Testis (tissue), 2 donors: ENCODE measurements at regions not wholly inside any gene's neighbourhood (a gene's known extent, or its start where the extent isn't known, plus 50 kb on each side); places are given as distances from the start of the nearest gene placed in this dataset.

Experiments
- DNase-seq: peaks from one replicate; pipeline ENCODE4 v3.0.0-alpha.2; 2019
- H3K27ac ChIP-seq, 2 donors: fragments of 200-600 bp; sonication (generic); one replicate each; pipeline ENCODE4 v1.5.1; 2019
- H3K27me3 ChIP-seq: fragments of 200-600 bp; sonication (generic); one replicate; pipeline ENCODE4 v1.5.1; 2019
- H3K36me3 ChIP-seq: fragments of 200-600 bp; sonication (generic); one replicate; pipeline ENCODE4 v1.5.1; 2017; ENCODE audit warnings: low read depth; ENCODE audit errors: missing control alignments
- H3K4me1 ChIP-seq: fragments of 200-600 bp; sonication (generic); one replicate; pipeline ENCODE4 v1.5.1; 2019
- H3K4me3 ChIP-seq, 2 donors: fragments of 200-600 bp; sonication (generic); one replicate each; pipeline ENCODE4 v1.5.1; 2017 to 2019
- H3K9me3 ChIP-seq: fragments of 200-600 bp; sonication (generic); one replicate; pipeline ENCODE4 v1.5.1; 2017
- CTCF ChIP-seq, 3 experiments: fragments of 450-650 bp in 2 of 3; fragments of 200-600 bp in 1 of 3; sonication (generic) in 1 of 3; IDR thresholded peaks; one replicate each; pipeline ENCODE4 v1.5.1; 2016 to 2019; ENCODE audit warnings: antibody characterized with exemption in 3 of 3, mild to moderate bottlenecking in 2 of 3, moderate library complexity in 1 of 3
- POLR2A ChIP-seq: fragments of 450-650 bp; IDR thresholded peaks from one replicate; pipeline ENCODE4 v1.6.1; 2017; ENCODE audit warnings: antibody characterized with exemption, mild to moderate bottlenecking, moderate library complexity
- WGBS, 2 donors: methylation state at CpG; one replicate each; pipeline ENCODE4 v1.1.5; 2018; 5-methylcytosine and 5-hydroxymethylcytosine counted together
- intact Hi-C: fragments of 100-400 bp; cut with DNase I; formaldehyde crosslinking; loops from one replicate; pipeline ENCODE4 v1.15.1; 2023; ENCODE audit warnings: low total_unique reads

DNA sequence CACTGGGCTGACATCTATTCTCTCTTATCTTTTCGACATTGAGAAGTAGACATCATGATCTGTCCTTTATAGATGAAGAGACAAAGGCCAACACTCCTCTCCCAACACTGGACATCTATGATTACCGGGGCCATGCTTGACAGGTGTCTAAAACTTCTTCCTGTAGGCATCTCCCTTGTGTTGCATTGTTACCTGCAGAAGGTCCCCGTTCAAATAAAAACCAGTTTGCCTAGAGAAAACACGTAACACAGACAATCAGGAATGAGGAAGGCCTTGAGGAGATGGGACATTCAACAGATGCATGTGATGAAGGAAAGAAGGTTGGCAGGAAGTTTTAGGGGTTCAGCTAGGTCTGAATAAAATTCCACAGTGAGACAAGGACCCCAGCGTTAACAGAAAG is 70.8 kb upstream of the ST8SIA3 start:
- H3K36me3 ChIP-seq, result no peaks in the 10 kb centered on the region
- H3K27ac ChIP-seq, result no peak overlapping the region
- intact Hi-C loops, result no loop called here
- no peak overlapping the region for H3K4me3 ChIP-seq
- WGBS, 2 donors, result 91% methylated on average over 5 of the region's 5 CpGs
- no peaks in the 10 kb centered on the region for H3K4me1 ChIP-seq
- H3K9me3 ChIP-seq, result no peaks in the 10 kb centered on the region
- TF ChIP-seq POLR2A (no peak), CTCF (IDR thresholded peaks at IDR 0.05) (no peak)
- no peaks in the 10 kb centered on the region for H3K27me3 ChIP-seq
- no peak for DNase-seq

DNA sequence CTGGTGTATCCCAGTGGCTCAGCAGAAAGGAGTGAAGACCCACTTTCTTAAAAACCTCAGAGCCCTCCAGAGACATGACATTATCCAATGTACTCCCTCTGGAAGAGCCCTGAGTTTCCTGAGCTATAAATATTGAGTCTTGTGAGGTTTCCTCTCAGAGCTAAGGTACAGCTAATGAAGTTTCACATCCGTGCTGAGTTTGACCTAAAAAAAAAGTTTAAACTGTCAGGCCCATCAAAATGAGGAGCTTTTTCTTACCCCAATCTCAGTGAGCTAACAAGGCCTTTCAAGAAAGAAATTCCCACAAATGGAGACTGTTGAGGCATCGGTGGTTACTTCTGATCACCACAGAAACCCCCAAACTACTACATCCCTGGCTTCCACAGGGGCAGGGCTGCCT is 65.4 kb upstream of the ST8SIA3 start:
- H3K27me3 ChIP-seq, result no peaks in the 10 kb centered on the region
- H3K9me3 ChIP-seq, result no peaks in the 10 kb centered on the region
- TF ChIP-seq POLR2A (no peak), CTCF (IDR thresholded peaks at IDR 0.05) (no peak)
- no peak for DNase-seq
- intact Hi-C loops, result no loop called here
- 73 to 75% methylated on average over 2 of the region's 2 CpGs for WGBS, 2 donors
- no peak overlapping the region for H3K4me3 ChIP-seq
- no peaks in the 10 kb centered on the region for H3K36me3 ChIP-seq
- H3K27ac ChIP-seq, result no peak overlapping the region
- no peaks in the 10 kb centered on the region for H3K4me1 ChIP-seq

DNA sequence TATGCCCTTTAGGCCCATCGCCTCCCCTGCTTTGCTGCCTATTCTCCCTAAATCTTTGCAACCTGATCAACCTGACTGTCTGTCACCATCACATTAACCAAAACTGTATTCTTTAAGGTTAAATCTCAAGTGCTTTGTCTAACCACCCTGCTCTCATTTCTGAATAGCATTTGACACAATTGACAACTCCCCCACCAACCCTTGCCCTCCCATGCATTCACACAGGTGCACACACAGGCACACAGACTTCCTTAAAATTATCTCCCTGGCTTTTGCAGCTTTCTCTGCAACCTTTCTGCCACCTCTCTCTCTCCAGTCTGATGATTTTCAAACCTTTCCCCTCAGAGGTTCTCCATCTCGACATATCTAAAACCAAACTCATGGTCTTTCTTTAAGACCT is 64.6 kb upstream of the ST8SIA3 start:
- Histone ChIP-seq H3K36me3 (no peaks in the 10 kb centered on the region), H3K27ac (no peak overlapping the region), H3K4me1 (no peaks in the 10 kb centered on the region), H3K9me3 (no peaks in the 10 kb centered on the region), H3K4me3 (no peak overlapping the region), H3K27me3 (no peaks in the 10 kb centered on the region)
- no peak for DNase-seq
- TF ChIP-seq CTCF (IDR thresholded peaks at IDR 0.05) (no peak), POLR2A (no peak)
- WGBS, 2 donors, result 78 to 87% methylated on average over 2 of the region's 2 CpGs
- intact Hi-C loops, result no loop called here

DNA sequence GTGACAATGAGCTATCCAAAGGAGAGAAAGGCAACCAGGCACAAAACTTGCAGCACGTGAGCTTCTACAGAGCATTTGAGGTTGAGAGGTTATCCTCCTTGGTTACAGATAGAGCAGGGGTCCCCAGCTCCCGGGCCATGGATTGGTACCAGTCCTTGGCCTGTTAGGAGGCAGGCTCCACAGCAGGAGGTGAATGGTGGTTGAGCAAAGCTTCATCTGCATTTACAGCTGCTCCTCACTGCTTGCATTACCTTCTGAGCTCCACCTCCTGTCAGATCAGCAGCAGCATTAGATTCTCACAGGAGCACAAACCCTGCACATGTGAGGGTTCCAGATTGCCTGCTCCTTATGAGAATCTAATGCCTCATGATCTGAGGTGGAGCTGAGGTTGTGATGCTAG is 57.8 kb upstream of the ST8SIA3 start:
- Histone ChIP-seq H3K27ac (no peak overlapping the region), H3K9me3 (no peaks in the 10 kb centered on the region), H3K4me3 (no peak overlapping the region), H3K27me3 (no peaks in the 10 kb centered on the region), H3K4me1 (no peaks in the 10 kb centered on the region), H3K36me3 (no peaks in the 10 kb centered on the region)
- intact Hi-C loops, result no loop called here
- TF ChIP-seq POLR2A (no peak), CTCF (IDR thresholded peaks at IDR 0.05) (no peak)
- DNase-seq, result no peak
- 70 to 79% methylated on average over 2 of the region's 2 CpGs for WGBS, 2 donors

- Histone ChIP-seq H3K27ac (no peak overlapping the region), H3K4me1 (no peaks in the 10 kb centered on the region), H3K36me3 (no peaks in the 10 kb centered on the region), H3K4me3 (no peak overlapping the region), H3K27me3 (no peaks in the 10 kb centered on the region), H3K9me3 (no peaks in the 10 kb centered on the region)
- TF ChIP-seq POLR2A (no peak), CTCF (IDR thresholded peaks at IDR 0.05) (no peak)
- intact Hi-C loops, result no loop called here
- no peak for DNase-seq
Measured at GRCh38 chr18:57296336-57296735, 56.0 kb upstream of the ST8SIA3 start.
